ENCODE measurements at regions not wholly inside any gene's neighbourhood (a gene's known extent, or its start where the extent isn't known, plus 50 kb on each side); places are given as distances from the start of the nearest gene placed in this dataset.

- TF ChIP-seq POLR2A (IDR thresholded peaks at IDR 0.05), result no peak
- TF ChIP-seq CTCF (IDR thresholded peaks at IDR 0.05), result no peak
These were observed 211.4 kb upstream of the ZRANB2 start for GRCh38 chr1:71292203-71292602.

Measured in adrenal gland (tissue), 5 donors.